DMS53 treated with DMSO at 0.1 percent for 48 hours (cell line): ENCODE measurements at regions not wholly inside any gene's neighbourhood (a gene's known extent, or its start where the extent isn't known, plus 50 kb on each side); places are given as distances from the start of the nearest gene placed in this dataset.

Experiments used
- DNase-seq: peaks from one replicate; lab custom pipeline; 2025; ENCODE audit not compliant: unreplicated experiment; lab: John Stamatoyannopoulos, UW

DNA sequence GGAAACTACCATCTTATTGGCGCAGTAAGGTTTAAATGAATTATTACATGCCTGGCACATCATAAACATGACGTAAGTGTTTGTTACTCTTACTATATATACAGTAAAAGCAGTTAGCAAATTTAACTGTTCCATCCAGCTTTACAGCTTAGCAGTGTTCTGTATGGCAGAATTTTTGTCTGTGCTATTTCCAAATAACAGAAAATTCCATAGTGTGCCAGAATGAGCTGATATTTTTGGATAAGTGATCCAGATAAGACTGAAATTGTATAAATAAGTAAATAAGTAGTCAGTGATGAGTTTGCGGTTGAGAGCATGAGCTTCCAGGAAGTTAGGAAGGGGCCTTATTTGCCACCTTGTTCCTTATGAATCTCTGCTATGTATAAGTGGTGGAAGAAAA lies 236.5 kb upstream of the SLC10A2 start:
- DNase-seq = no peak

DNA sequence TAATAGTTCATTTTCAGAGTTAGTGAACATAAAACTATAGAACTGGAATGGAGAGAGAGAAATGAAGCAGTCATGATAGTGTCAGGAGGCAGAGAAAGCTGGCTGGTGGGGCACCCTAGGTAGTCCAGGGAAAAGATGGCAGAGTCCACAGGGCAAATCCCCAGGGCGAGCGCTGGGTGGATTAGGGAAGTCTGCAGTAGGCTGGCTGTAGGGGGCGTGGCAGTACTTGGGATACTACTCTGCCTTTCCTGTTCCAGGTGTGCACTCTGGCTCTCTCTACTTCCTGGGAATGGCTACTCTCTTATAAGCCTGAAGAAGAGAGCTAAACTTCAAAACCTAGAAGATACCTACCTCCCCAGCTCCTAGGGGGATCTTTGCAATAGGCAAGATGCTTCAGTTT lies 232.9 kb upstream of the SLC10A2 start:
- DNase-seq = no peak

DNA sequence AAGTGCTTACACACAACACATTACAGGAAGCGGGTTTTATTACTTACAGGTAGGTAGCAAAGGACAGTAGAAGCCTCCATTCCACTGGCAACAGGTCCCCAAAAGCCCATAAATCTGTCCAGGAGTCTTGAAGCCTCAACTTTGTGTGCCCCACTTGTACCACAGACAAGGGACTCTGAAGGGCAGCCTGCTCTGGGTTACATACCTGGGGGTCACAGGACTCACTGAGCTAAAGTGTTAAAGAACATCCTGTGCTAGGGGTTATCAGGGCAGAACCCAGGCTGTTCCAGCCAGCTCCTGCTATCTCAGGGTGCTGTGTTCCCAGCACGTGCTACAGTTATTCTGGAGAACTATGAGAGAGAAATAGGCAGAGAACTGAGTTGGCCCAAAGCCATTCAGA lies 230.9 kb upstream of the SLC10A2 start:
- DNase-seq = no peak

DNA sequence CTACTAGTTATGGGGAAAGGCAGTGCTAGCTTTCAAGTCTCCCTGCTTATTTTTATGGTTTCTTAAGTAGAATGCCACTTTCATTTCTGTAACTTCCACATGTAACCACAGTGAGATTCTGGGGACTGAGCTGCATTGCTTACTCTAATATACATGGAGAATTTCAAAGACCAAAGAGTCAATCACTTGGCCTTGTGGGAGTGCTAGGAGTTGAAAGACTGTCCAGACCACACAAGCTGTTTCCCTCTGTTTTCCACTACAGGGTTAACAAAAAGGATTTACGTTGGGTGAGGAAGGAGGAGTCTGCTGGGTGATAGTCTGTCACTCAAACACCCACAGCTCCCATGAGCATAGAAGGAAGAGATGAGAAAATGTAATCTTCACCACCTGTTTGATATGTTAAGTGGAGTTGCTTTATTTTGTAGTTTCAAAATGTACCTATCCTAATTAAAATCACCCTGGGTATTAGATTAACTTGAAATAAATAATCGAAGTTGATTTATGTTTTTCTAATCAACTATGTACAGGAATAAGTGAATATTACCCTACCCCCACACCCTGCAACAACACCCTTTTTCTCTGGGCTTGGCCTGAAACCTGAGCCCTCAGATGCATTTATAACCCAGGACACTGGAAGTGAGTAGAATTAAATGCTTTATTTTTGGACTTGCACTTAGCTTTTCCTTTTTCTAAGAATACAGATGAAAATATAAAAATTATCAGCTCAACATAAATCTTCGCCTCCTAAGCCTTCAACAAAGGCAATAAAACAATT lies 225.8 kb upstream of the SLC10A2 start:
- no peak for DNase-seq

DNA sequence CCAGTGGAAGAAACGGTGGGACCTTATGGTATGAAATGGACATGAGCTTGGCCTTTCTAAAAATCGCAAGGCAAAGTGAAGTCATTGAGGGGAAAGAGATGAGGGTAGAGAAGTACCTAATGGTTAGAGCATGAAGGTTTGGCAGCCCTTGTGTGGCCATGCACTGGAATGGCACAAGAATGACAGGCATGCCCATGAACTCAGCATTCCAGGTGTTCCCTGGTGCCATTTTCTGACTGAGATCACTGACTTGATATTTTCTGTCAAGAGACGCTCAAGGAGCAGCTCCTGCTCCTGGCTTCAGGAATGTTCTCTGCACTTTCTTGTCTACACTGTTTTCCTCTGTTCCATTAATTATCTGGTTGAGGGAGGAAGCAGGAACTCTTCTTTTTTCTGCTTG lies 225.0 kb upstream of the SLC10A2 start:
- DNase-seq = no peak

DNA sequence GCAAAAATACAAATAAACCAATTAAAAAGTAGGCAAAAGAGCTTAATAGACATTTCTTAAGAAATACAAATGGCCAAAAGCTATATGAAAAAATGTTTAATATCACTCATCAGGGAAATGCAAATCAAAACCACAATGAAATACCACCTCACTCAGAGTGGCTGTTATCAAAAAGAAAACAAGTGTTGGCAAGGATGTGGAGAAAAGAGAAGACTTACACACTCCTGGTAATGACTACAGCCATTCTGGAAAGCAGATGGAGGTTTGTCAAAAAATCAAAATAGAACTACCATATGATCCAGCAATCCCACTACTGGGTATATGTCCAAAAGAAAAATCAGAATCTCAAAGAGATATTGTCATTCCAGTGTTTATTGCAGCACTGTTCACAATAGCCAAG lies 223.5 kb upstream of the SLC10A2 start:
- no peak for DNase-seq

DNA sequence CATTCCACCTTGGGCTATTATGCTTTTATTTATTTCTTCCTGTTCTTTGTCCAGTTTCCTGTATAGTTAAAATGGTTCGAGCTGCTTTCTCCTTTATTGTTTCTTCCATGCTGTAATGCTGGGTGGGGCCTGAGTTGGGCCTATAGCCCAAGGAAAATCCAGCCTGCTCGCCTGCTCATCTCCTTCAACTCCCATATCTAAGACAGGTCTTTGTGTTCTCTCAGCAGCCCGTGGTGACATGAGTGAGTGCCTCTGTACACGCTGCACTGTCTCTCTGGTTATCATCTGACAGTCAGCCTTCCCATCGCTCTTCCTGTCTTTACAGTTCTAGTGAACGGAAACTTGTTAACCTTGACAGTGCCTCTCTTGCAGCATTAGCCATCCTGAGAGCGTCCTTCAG lies 221.9 kb upstream of the SLC10A2 start:
- DNase-seq = no peak

DNA sequence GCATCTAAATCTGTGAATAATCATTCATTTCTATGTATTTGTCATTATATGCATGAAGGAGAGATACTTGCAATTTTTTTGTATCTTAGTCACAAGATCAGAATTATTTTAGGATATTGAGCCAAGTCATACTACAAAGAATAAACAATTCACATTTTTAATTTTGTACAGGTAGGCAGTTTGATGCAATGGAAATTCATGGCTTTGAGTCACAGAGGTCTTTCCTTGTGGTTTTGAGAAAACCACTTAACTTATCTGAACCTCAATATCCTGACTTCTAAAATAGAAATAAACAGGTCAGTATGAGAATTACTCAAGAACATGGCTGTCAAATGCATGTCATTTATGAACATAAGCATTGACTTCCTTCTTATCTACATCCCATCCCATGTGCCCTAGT lies 221.4 kb upstream of the SLC10A2 start:
- DNase-seq = no peak

DNA sequence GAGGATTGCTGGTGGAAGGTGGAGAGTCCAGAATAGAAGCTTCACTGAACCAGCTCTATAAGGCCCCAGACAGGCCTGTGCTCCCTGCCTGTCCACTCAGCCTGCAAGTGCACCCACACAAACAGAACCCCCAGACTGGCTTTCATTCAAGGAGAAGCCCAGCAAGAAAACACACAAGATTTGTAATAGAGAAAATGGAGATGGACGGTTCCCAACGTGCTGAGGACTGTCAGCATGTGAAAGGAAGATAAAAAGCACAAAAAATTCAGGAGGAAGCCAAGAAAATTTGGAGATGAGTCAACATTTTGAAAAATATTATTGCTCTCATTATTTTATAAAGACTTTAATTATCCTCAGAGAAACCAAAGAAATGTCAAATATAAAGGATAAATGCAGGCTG lies 218.2 kb upstream of the SLC10A2 start:
- no peak for DNase-seq

DNA sequence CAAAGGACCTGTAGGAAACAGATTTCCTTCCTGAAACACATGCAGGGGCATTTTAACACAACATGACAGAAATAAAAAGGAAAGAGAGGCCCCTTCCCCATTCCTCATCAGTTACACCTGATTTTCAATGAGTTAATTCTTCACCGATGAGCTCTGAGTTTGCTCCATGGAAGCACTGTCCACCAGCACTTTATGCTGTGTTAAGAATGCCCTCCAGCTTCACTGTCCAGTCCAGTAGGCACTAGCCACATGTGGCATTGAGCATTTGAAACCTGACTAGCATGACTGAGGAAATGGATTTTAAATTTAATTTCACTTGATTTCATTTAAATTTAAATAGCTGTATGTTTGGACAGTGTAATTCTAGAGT lies 217.2 kb upstream of the SLC10A2 start:
- DNase-seq = no peak

DNA sequence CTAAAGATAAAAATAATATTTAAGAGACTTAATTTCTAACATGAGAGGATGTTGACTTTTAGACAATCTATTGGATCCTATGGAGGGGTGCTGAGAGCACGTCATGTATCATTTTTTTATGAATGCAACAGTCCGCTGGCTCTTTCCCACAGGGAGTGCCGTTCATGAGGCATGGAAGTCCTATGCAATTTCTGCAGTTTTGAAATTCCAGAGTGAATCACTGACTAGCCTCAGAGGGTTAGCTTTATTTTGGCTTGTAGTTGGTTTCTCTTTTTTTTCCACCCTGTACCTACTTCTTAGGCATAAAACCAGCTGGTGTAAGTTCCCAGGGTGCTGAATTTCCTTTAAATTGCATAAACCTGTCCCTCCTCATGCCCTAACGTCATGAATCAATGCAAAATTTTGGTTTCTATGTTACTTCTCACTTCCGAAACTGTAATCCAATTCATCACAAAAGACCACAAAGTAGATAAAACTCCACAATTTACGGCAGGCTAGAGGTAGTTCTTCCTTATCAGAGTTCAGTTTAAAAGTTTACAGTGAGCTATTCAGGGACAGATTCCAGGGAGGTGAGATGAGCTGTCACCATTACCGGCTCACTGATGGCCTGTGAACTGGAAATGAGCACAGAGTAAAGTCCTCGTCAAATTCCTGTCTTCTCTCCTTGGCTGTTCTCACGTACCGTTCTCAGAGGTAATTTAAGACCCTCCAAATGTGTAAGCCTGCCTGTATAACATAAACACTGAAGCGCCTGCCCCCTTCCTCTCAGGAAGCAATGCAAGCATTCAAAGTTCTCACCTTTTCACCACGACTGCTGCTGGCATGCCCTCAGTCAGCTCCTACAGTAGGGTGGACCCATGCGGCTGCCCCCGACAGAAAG lies 216.6 kb upstream of the SLC10A2 start:
- no peak for DNase-seq

DNA sequence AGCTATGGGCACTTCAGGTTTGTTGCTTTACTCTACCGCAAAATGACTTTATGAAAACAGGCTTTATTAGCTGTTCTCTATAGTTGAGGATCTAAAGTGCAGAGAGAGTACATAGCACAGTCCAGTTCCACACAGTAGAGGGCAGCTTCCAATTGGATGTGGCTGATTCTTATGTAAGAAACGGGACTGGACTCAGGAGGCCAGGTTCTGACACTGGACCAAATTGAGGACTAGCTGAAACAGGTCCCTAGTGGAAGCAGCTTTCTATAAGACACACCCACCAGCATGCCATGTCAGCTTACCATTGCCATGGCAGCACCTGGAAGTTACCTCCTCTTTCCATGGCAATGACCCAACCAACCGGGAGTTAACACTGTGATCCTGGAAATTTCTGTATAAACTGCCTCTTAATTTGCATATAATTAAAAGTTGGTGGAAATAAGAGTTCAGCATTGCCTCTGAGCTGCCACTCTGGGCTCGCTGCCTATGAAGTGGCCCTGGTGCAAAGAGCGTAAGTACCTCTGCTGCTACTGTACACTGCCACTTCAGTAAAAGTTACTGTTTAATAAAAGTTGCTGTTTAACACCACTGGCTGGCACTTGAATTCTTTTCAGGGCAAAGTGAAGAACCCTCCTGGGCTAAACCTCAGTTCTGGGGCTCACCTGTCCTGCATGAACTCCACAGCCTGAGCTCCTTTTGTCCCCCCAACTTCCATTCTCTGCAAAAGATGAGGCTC lies 211.9 kb upstream of the SLC10A2 start:
- no peak for DNase-seq

DNA sequence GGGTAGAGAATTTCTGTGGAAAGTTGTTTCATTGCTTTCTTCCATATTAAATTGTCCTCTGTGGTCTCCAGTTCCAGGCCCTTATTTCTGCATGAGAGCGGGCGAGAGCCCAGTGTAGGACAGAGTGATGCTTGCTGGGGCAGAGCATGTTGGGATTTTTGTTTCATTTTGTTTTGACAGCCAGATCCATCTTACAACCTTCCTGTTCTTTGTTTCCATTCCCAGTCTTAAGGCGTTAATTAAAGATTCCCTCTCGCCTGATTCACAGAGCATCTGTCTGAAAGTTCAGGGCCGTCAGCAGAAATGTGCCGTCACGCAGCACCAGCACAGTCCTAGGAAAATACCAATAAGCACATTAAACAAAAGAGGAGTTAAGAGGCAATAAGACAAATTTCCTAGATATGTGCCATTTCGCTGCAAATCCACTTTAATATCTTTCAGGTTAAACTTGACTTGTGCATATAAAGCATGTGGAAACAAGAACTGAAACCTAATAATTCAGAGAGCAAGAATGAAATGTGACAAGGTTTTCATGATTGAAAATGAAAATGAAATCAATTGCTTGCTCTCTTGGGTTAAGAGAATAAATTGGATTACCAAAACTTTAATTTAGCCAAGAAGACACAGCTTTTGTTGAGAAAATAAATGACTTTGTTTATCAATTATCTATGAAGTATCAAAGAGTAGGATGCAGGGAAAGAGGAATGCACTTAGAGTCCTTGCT lies 210.7 kb upstream of the SLC10A2 start:
- no peak for DNase-seq

DNA sequence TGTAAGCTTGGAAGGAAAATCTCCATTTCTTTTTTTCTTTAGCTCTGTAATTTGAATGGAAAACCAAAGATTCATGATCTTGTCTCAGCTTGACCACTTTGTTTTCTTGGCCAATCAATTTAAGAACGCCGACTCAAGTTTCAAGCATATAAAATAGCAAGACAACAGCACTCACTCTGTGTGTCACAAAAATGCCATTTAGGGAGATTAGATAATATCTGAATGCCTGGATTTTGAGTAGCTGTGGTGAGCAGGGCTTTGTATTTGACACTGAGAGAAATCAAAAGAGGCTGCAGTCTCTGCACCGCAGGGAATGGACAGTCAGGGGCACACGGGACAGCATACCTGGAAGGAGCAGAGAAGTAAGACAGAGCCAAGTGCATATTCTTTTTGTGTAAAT lies 209.5 kb upstream of the SLC10A2 start:
- no peak for DNase-seq

DNA sequence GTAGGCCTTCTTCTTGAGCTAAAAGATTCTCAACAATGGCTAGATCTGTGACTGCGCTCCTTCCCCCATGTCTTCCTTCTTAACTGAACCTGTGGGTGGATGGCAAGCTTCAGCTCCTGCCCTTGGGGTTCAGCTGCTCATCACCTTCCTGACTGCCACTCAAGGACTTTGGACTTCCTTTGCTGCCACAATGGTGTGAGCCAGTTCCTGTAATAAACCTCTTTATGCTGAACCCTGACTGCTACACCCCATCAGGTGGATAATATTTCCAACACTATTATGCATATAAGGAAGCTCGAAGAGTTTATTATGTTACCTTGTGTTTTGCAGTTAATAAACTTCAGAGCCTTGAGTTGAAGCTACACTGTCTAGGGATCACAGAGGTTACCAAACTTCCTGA lies 208.9 kb upstream of the SLC10A2 start:
- no peak for DNase-seq

DNA sequence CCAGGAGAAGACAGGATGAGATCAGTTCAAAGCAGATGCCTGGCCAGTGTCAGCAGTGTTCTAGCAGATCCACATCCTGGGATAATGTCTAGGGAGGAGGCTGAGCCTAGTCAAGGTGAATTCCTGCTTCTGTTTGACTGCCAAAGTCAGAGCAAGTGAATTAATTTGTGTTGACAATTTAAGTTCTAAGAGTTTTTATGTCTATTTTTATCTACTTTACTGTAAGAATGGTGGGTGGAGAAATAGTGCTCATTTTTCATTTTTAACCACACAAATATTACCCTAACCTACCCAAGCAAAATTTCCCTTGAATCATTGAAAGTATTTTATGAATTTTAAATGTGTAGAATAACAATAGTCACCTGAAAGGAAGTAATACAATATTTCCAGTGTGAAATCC lies 207.6 kb upstream of the SLC10A2 start:
- no peak for DNase-seq

DNA sequence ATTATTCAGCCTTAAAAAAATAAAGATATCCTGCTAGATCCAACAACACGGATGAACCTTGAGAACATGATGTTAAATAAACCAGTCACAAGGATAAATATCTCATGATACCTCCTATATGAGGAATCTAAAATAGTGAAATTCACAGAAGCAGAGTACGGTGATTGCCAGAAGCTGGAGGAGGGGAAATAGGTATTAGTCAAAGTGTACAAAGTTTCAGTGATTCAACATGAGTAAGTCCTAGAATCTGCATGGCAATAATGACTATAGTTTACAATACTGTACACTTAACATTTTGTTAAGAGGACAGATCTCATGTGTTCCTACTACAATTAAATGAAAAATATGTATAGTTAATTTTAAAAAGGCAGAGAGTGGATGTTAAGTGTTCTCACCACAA lies 206.6 kb upstream of the SLC10A2 start:
- DNase-seq = no peak

DNA sequence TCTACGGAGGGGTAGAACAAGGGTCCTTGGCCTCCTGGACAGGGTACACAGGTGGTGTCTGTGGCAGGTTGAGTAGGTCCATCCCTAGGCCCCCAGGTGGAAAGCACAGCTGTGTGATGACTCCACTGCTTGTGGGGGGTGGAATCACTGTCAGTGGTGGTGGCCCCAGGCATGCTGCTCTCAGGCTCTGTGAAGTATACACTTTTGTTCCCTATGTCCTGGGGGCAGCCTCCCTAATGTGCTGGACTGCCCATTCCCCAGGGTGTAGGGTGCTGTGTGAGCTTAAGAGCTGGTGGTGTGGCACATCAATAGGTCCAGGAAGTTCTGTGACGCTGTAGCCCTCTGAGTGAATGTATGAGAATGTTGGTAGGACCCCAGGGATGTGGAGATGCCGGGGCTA lies 197.2 kb upstream of the SLC10A2 start:
- no peak for DNase-seq

DNA sequence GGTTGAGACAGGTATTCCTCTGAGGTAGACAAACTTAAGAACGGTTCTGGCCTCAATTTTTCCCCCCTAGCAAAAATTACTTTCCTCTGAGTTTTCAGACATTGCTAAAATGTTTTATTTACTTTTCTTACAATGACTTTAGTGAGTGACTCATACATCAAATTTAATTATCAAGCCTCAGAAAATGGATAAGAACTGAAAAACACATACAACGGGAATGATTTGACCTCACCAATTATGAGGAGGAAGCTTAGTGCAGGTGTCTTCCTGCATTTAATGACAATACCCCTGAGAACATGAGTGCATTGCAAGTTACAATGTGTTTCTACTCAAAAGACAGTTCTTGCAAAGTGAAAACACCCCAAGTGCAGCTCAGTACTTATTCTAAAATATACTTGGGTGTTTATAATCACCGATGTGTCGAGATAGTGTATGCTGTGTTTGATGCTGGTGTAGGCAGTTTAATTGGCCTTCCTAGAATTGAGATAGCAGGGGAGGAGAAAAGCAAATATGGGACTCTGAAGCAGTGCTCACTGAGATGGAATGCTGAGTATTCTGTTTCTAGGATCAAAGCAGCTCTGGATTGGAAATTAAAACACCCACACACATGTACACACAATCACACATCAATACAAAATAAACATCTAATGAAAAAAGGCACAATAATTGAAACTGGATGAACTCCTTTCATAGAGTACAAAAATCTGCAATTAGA lies 189.5 kb upstream of the SLC10A2 start:
- no peak for DNase-seq

DNA sequence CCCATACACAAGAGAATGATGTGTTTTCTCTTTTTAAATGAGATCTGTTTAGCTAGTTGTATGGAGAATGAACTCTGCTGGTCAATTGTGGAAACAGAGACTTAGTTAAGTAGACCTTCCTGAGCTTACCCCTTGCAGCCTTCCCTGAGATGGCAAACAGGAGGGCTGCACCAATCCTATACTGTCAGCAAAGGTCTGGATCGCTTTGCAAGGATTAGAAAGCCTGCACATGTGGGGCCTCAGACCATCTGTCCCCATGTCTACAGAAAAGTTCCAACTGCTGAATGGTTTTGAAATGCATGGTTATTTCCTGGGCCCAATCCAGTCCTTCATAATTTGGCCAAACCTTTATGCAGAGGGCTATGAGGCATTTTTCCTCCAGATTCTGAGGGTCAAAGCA lies 183.9 kb upstream of the SLC10A2 start:
- DNase-seq = no peak
